HG03469 (cell line): ENCODE measurements at regions not wholly inside any gene's neighbourhood (a gene's known extent, or its start where the extent isn't known, plus 50 kb on each side); places are given as distances from the start of the nearest gene placed in this dataset.
A peak's percentile ranks its signal among the peaks of the same experiment; 100 is the strongest.

Source experiments
- ATAC-seq: cut with Tn5 transposase; IDR thresholded peaks from one replicate; pipeline ENCODE4 v1.9.1; 2021; ENCODE audit warnings: mild to moderate bottlenecking, moderate library complexity, moderate number of reproducible peaks; ENCODE audit not compliant: unreplicated experiment

- no peak for ATAC-seq
These were observed 363.7 kb downstream of the BMPER start for GRCh38 chr7:34269084-34269483.

- ATAC-seq = no peak
These were observed 370.3 kb downstream of the BMPER start for GRCh38 chr7:34275624-34276023.

- peak; percentile 56 for ATAC-seq
These were observed 371.9 kb downstream of the BMPER start for GRCh38 chr7:34277016-34277802.

GRCh38 chr7:34277803-34278199, 372.5 kb downstream of the BMPER start:
- ATAC-seq = no peak

GRCh38 chr7:34281260-34281659, 375.9 kb downstream of the BMPER start:
- no peak for ATAC-seq

GRCh38 chr7:34282271-34282670, 375.7 kb upstream of the NPSR1 start:
- no peak for ATAC-seq

GRCh38 chr7:34296663-34297062, 361.4 kb upstream of the NPSR1 start:
- no peak for ATAC-seq

GRCh38 chr7:34298492-34299013, 359.5 kb upstream of the NPSR1 start:
- ATAC-seq = no peak

GRCh38 chr7:34299066-34299465, 359.0 kb upstream of the NPSR1 start:
- ATAC-seq = no peak

- ATAC-seq = no peak
These were observed 350.5 kb upstream of the NPSR1 start for GRCh38 chr7:34307540-34307939.

GRCh38 chr7:34308595-34308994, 349.4 kb upstream of the NPSR1 start:
- ATAC-seq = no peak

GRCh38 chr7:34309116-34309515, 348.9 kb upstream of the NPSR1 start:
- no peak for ATAC-seq

- ATAC-seq = no peak
These were observed 348.4 kb upstream of the NPSR1 start for GRCh38 chr7:34309584-34309983.

- no peak for ATAC-seq
These were observed 346.4 kb upstream of the NPSR1 start for GRCh38 chr7:34311591-34311990.

GRCh38 chr7:34312624-34313023, 345.4 kb upstream of the NPSR1 start:
- no peak for ATAC-seq

GRCh38 chr7:34313289-34313688, 344.7 kb upstream of the NPSR1 start:
- ATAC-seq = no peak

- no peak for ATAC-seq
These were observed 343.0 kb upstream of the NPSR1 start for GRCh38 chr7:34315032-34315431.

GRCh38 chr7:34317039-34317438, 341.0 kb upstream of the NPSR1 start:
- no peak for ATAC-seq

GRCh38 chr7:34320412-34320811, 337.6 kb upstream of the NPSR1 start:
- ATAC-seq = no peak

- peak; percentile 76 for ATAC-seq
These were observed 336.9 kb upstream of the NPSR1 start for GRCh38 chr7:34320926-34321661.

GRCh38 chr7:34322841-34323240, 335.2 kb upstream of the NPSR1 start:
- no peak for ATAC-seq

GRCh38 chr7:34327681-34328080, 330.3 kb upstream of the NPSR1 start:
- no peak for ATAC-seq
